ENCODE measurements at regions not wholly inside any gene's neighbourhood (a gene's known extent, or its start where the extent isn't known, plus 50 kb on each side); places are given as distances from the start of the nearest gene placed in this dataset.

DNA sequence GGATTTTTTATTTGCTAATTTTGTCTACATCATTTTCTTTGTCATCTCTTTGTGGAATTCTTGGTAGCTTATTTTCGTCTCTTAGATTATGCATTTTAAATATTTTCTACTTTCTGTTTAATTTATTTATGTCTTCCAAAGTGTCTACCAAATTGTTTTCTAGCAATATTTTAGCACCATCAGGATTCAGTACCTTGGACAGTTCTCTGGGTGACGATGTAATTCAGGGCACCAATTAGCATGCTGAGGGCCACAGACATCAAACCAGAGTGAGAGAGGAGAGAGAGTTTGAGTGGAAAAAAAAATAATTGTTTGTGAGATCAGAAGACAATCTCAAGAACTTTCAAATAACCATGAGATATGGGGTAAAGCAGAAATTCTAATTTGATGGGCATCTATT, 169.8 kb upstream of the CXADR start:
- Histone ChIP-seq H3K9me3 (no peaks in the 10 kb centered on the region), H3K4me1 (ENCODE audit: control insufficient read depth in 1 of 2, extremely low read depth in 1 of 2, insufficient read depth in 2 of 2, low read length in 2 of 2) (no peaks in the 10 kb centered on the region), H3K27me3 (replicated peaks in 1 of 2; ENCODE audit: control insufficient read depth in 2 of 2, extremely low read depth in 1 of 2, insufficient read depth in 2 of 2, low read length in 1 of 2) (no peaks in the 10 kb centered on the region), H3K36me3 (ENCODE audit: control insufficient read depth in 2 of 2, extremely low read depth in 1 of 2, insufficient read depth in 1 of 2, low read length in 1 of 2) (no peaks in the 10 kb centered on the region), H3K4me3 (ENCODE audit: control insufficient read depth in 1 of 2, extremely low read depth in 1 of 2, low read length in 1 of 2) (no peak overlapping the region), H3K27ac (ENCODE audit: low read length) (no peak overlapping the region)
- Mint-ChIP-seq H3K4me3 (no peak overlapping the region), H3K9me3 (peaks cover 2 to 20% (median 15%) of the 10 kb centered on the region in 3 donors), H3K27me3 (no peaks in the 10 kb centered on the region), H3K27ac (no peak overlapping the region), H3K36me3 (no peaks in the 10 kb centered on the region), H3K4me1 (no peaks in the 10 kb centered on the region)
- CTCF ChIA-PET = no interaction called here
- DNase-seq (no peak), ATAC-seq (replicated peaks in 1 of 4) (no peak)
- POLR2A ChIA-PET = no interaction called here
- WGBS (ENCODE audit: insufficient coverage) = 0% methylated on average over 1 of the region's 2 CpGs

DNA sequence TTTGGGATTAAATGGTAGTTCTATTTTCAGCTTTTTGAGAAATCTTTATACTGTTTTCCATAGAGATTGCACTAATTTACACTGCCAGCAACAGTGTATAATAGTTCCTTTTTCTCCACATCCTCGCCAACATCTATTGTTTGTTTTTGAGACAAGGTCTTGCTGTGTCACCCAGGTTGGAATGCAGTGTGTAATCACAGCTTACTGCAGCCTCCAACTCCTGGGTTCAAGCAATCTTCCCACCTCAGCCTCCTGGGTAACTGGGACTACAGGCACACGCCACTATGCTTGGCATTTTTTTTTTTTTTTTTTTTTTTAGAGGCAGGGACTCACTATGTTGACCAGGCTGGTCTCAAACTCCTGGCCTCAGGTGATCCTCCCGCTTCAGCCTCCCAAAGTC, 164.5 kb upstream of the CXADR start:
- no peak for ATAC-seq (replicated peaks in 1 of 4)
- CTCF ChIA-PET = no interaction called here
- H3K27ac Mint-ChIP-seq = no peak overlapping the region
- Histone ChIP-seq H3K27ac (ENCODE audit: low read length) (no peak overlapping the region), H3K4me1 (ENCODE audit: control insufficient read depth in 1 of 2, extremely low read depth in 1 of 2, insufficient read depth in 2 of 2, low read length in 2 of 2) (no peaks in the 10 kb centered on the region), H3K36me3 (ENCODE audit: control insufficient read depth in 2 of 2, extremely low read depth in 1 of 2, insufficient read depth in 1 of 2, low read length in 1 of 2) (no peaks in the 10 kb centered on the region), H3K4me3 (ENCODE audit: control insufficient read depth in 1 of 2, extremely low read depth in 1 of 2, low read length in 1 of 2) (no peak overlapping the region), H3K27me3 (replicated peaks in 1 of 2; ENCODE audit: control insufficient read depth in 2 of 2, extremely low read depth in 1 of 2, insufficient read depth in 2 of 2, low read length in 1 of 2) (peaks cover 0 to 4% of the 10 kb centered on the region in 2 experiments), H3K9me3 (no peaks in the 10 kb centered on the region)
- DNase-seq = no peak
- H3K9me3 Mint-ChIP-seq = peaks cover 2 to 16% (median 8%) of the 10 kb centered on the region in 3 donors
- no CpG with 5 or more reads among the region's 3 CpGs for WGBS (ENCODE audit: insufficient coverage)
- H3K27me3 Mint-ChIP-seq = peaks cover 3 to 10% of the 10 kb centered on the region in 2 donors
- POLR2A ChIA-PET = no interaction called here
- H3K4me3 Mint-ChIP-seq = no peak overlapping the region
- no peaks in the 10 kb centered on the region for H3K36me3 Mint-ChIP-seq
- no peaks in the 10 kb centered on the region for H3K4me1 Mint-ChIP-seq

DNA sequence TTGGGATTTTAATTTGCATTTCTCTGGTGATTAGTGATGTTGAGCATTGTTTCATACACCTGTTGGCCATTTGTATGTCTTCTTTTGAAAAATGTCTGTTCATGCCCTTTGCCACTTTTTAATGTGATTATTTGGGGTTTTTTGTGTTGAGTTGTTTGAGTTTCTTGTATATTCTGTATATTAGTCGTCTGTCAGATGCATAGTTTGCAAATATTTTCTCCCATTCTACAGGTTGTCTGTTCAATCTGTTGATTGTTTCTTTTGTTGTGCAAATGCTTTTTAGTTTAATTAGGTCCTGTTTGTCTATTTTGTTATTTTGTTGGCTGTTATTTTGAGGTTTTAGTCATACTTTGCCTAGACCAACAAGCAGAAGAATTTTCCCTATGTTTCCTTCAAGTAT, 164.0 kb upstream of the CXADR start:
- H3K27me3 Mint-ChIP-seq = peaks cover 3 to 10% of the 10 kb centered on the region in 2 donors
- H3K4me3 Mint-ChIP-seq = no peak overlapping the region
- H3K27ac ChIP-seq (ENCODE audit: low read length) = no peak overlapping the region
- H3K4me3 ChIP-seq (ENCODE audit: control insufficient read depth in 1 of 2, extremely low read depth in 1 of 2, low read length in 1 of 2) = no peak overlapping the region
- H3K27ac Mint-ChIP-seq = no peak overlapping the region
- no peaks in the 10 kb centered on the region for H3K9me3 ChIP-seq
- no peaks in the 10 kb centered on the region for H3K36me3 ChIP-seq (ENCODE audit: control insufficient read depth in 2 of 2, extremely low read depth in 1 of 2, insufficient read depth in 1 of 2, low read length in 1 of 2)
- peaks cover 0 to 4% of the 10 kb centered on the region in 2 experiments for H3K27me3 ChIP-seq (replicated peaks in 1 of 2; ENCODE audit: control insufficient read depth in 2 of 2, extremely low read depth in 1 of 2, insufficient read depth in 2 of 2, low read length in 1 of 2)
- H3K9me3 Mint-ChIP-seq = peaks cover 2 to 11% (median 3%) of the 10 kb centered on the region in 3 donors
- H3K36me3 Mint-ChIP-seq = no peaks in the 10 kb centered on the region
- POLR2A ChIA-PET = no interaction called here
- no CpG with 5 or more reads among the region's 1 CpG for WGBS (ENCODE audit: insufficient coverage)
- ATAC-seq (replicated peaks in 1 of 4) = no peak
- H3K4me1 ChIP-seq (ENCODE audit: control insufficient read depth in 1 of 2, extremely low read depth in 1 of 2, insufficient read depth in 2 of 2, low read length in 2 of 2) = no peaks in the 10 kb centered on the region
- CTCF ChIA-PET = no interaction called here
- no peak for DNase-seq
- no peaks in the 10 kb centered on the region for H3K4me1 Mint-ChIP-seq

DNA sequence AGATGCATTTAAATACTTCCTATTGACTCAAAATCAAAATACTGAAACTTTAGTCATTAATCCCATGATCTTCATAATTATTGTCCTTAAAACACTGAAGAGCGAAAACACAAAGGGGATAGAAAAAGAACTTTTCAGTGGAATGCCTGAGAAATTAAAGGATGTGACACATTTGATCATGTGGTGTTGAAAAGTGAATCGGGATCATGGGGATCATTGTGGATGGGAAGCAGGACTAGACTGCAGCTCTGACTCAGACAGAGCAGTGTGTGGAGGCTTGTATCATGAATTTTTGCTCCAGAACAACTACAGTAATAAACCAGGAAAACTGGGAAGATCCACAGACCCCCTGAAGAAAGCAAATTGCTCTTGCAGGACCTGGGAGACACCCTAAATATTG, 161.1 kb upstream of the CXADR start:
- Mint-ChIP-seq H3K36me3 (no peaks in the 10 kb centered on the region), H3K27me3 (peaks cover 3 to 10% of the 10 kb centered on the region in 2 donors), H3K4me3 (no peak overlapping the region), H3K27ac (no peak overlapping the region), H3K9me3 (peaks cover 0 to 8% (median 2%) of the 10 kb centered on the region in 3 donors), H3K4me1 (no peaks in the 10 kb centered on the region)
- peaks cover 0 to 4% of the 10 kb centered on the region in 2 experiments for H3K27me3 ChIP-seq (replicated peaks in 1 of 2; ENCODE audit: control insufficient read depth in 2 of 2, extremely low read depth in 1 of 2, insufficient read depth in 2 of 2, low read length in 1 of 2)
- no peaks in the 10 kb centered on the region for H3K4me1 ChIP-seq (ENCODE audit: control insufficient read depth in 1 of 2, extremely low read depth in 1 of 2, insufficient read depth in 2 of 2, low read length in 2 of 2)
- CTCF ChIA-PET = no interaction called here
- POLR2A ChIA-PET = no interaction called here
- no peaks in the 10 kb centered on the region for H3K9me3 ChIP-seq
- no peak for ATAC-seq (replicated peaks in 1 of 4)
- WGBS (ENCODE audit: insufficient coverage) = 75% methylated on average over 1 of the region's 2 CpGs
- no peak overlapping the region for H3K4me3 ChIP-seq (ENCODE audit: control insufficient read depth in 1 of 2, extremely low read depth in 1 of 2, low read length in 1 of 2)
- DNase-seq = no peak
- no peak overlapping the region for H3K27ac ChIP-seq (ENCODE audit: low read length)
- H3K36me3 ChIP-seq (ENCODE audit: control insufficient read depth in 2 of 2, extremely low read depth in 1 of 2, insufficient read depth in 1 of 2, low read length in 1 of 2) = no peaks in the 10 kb centered on the region

DNA sequence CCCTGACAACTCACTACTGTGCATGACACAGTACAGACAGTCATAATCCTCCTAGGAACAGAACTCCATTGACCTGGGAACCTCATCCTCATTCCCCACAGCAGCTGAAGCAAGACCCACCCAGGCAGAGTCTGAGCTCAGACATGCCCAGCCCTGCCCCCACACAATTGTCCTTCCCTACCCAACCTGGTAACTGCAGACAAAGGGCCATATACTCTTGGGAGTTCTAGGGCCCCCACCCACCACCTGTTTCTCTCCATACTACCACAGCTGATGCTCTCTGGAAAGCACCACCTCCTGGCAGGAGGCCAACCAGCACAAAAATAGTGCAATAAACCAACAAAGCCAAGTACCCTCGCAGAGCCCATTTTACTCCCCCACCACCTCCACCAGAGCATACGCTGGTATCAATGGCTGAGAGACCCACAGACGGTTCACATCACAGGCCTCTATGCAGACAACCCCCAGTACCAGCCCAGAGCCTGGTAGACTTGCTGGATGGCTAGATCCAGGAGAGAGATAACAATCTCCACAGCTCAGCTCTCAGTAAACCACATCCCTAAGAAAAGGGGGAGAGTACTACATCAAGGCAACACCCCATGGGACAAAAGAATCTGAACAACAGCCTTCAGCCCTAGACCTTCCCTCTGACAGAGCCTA, 159.7 kb upstream of the CXADR start:
- H3K4me3 Mint-ChIP-seq = no peak overlapping the region
- Histone ChIP-seq H3K4me1 (ENCODE audit: control insufficient read depth in 1 of 2, extremely low read depth in 1 of 2, insufficient read depth in 2 of 2, low read length in 2 of 2) (no peaks in the 10 kb centered on the region), H3K9me3 (no peaks in the 10 kb centered on the region), H3K36me3 (ENCODE audit: control insufficient read depth in 2 of 2, extremely low read depth in 1 of 2, insufficient read depth in 1 of 2, low read length in 1 of 2) (no peaks in the 10 kb centered on the region), H3K27ac (ENCODE audit: low read length) (no peak overlapping the region), H3K4me3 (ENCODE audit: control insufficient read depth in 1 of 2, extremely low read depth in 1 of 2, low read length in 1 of 2) (no peak overlapping the region), H3K27me3 (replicated peaks in 1 of 2; ENCODE audit: control insufficient read depth in 2 of 2, extremely low read depth in 1 of 2, insufficient read depth in 2 of 2, low read length in 1 of 2) (peaks cover 0 to 4% of the 10 kb centered on the region in 2 experiments)
- no peaks in the 10 kb centered on the region for H3K36me3 Mint-ChIP-seq
- no peaks in the 10 kb centered on the region for H3K4me1 Mint-ChIP-seq
- DNase-seq = no peak
- WGBS (ENCODE audit: insufficient coverage) = 100% methylated on average over 1 of the region's 3 CpGs
- H3K27ac Mint-ChIP-seq = no peak overlapping the region
- peaks cover 0 to 8% (median 2%) of the 10 kb centered on the region in 3 donors for H3K9me3 Mint-ChIP-seq
- ChIA-PET POLR2A (no interaction called here), CTCF (interaction anchor here in 1 of 2 donors (0.7 kb wide), 1 partner anchor 166 kb away, joined by 9 read pairs; no protein-coding TSS in a partner anchor)
- peaks cover 3 to 10% of the 10 kb centered on the region in 2 donors for H3K27me3 Mint-ChIP-seq
- ATAC-seq (replicated peaks in 1 of 4) = no peak

DNA sequence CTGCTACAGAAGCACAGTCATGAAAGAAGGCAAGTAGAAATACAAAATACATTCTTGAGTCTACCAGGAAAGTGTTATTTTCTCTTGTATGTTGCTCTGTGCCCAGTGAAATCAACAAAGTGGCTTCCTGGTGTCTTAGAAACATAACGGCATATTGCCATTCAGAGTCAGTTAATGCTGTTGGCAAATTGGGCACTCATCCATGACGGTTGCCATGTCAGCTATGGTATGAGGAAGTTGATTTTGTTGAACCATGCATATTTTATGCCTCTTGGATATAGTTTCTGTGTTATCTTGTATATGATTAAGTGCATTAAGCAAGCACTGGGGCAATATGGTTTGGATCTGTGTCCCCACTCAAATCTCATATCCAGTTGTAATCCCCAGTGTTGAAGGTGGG, 153.1 kb upstream of the CXADR start:
- H3K9me3 Mint-ChIP-seq = no peaks in the 10 kb centered on the region
- no peak overlapping the region for H3K27ac ChIP-seq (ENCODE audit: low read length)
- no peaks in the 10 kb centered on the region for H3K27me3 ChIP-seq (replicated peaks in 1 of 2; ENCODE audit: control insufficient read depth in 2 of 2, extremely low read depth in 1 of 2, insufficient read depth in 2 of 2, low read length in 1 of 2)
- H3K4me1 ChIP-seq (ENCODE audit: control insufficient read depth in 1 of 2, extremely low read depth in 1 of 2, insufficient read depth in 2 of 2, low read length in 2 of 2) = no peaks in the 10 kb centered on the region
- no peak overlapping the region for H3K4me3 Mint-ChIP-seq
- no peak overlapping the region for H3K4me3 ChIP-seq (ENCODE audit: control insufficient read depth in 1 of 2, extremely low read depth in 1 of 2, low read length in 1 of 2)
- WGBS (ENCODE audit: insufficient coverage) = 88% methylated on average over 1 of the region's 2 CpGs
- ATAC-seq (replicated peaks in 1 of 4) (no peak), DNase-seq (no peak)
- POLR2A ChIA-PET = no interaction called here
- peaks cover 0 to 1% of the 10 kb centered on the region in 2 donors for H3K27me3 Mint-ChIP-seq
- H3K9me3 ChIP-seq = no peaks in the 10 kb centered on the region
- no peaks in the 10 kb centered on the region for H3K36me3 Mint-ChIP-seq
- CTCF ChIA-PET = no interaction called here
- H3K36me3 ChIP-seq (ENCODE audit: control insufficient read depth in 2 of 2, extremely low read depth in 1 of 2, insufficient read depth in 1 of 2, low read length in 1 of 2) = no peaks in the 10 kb centered on the region
- H3K4me1 Mint-ChIP-seq = no peaks in the 10 kb centered on the region
- H3K27ac Mint-ChIP-seq = no peak overlapping the region

Data from T-cell (primary cell).